SH-SY5Y (cell line): ENCODE measurements at regions not wholly inside any gene's neighbourhood (a gene's known extent, or its start where the extent isn't known, plus 50 kb on each side); places are given as distances from the start of the nearest gene placed in this dataset.

ENCODE experiments used
- GATA2 ChIP-seq: IDR thresholded peaks from 2 replicates; pipeline ENCODE4 v1.6.1; 2011; ENCODE audit warnings: mild to moderate bottlenecking, low read depth, low read length
- GATA3 ChIP-seq: IDR thresholded peaks from 2 replicates; pipeline ENCODE4 v1.6.1; 2011; ENCODE audit warnings: low read depth, mild to moderate bottlenecking, low read length, moderate library complexity

GRCh38 chr13:99829161-99829560, 142.4 kb downstream of the ZIC5 start:
- no peak for TF ChIP-seq GATA3
- no peak for TF ChIP-seq GATA2
